Prostate gland (tissue), 2 donors: ENCODE measurements at regions not wholly inside any gene's neighbourhood (a gene's known extent, or its start where the extent isn't known, plus 50 kb on each side); places are given as distances from the start of the nearest gene placed in this dataset.

ENCODE experiments used
- CTCF ChIP-seq, 4 experiments: fragments of 200-600 bp in 2 of 4; fragments of 450-650 bp in 2 of 4; sonication (generic) in 2 of 4; IDR thresholded peaks; 1 replicate in 3 of 4; 2 replicates in 1 of 4; pipeline ENCODE4 v1.5.1; 2016 to 2019; ENCODE audit warnings: antibody characterized with exemption in 4 of 4, mild to moderate bottlenecking in 2 of 4, moderate library complexity in 2 of 4
- POLR2A ChIP-seq: fragments of 450-650 bp; IDR thresholded peaks from one replicate; pipeline ENCODE4 v1.6.1; 2016; ENCODE audit warnings: antibody characterized with exemption, mild to moderate bottlenecking
- POLR2AphosphoS5 ChIP-seq: sonication (generic); formaldehyde crosslinking; IDR thresholded peaks from one replicate; pipeline ENCODE4 v1.6.1; 2017; ENCODE audit warnings: antibody characterized with exemption

GRCh38 chr1:219405531-219406331 lies 207.2 kb downstream of the ZC3H11B start:
- TF ChIP-seq CTCF (IDR thresholded peaks at IDR 0.05) (no peak), POLR2A (no peak), POLR2AphosphoS5 (no peak)
